OCI-LY3 (cell line): ENCODE measurements at regions not wholly inside any gene's neighbourhood (a gene's known extent, or its start where the extent isn't known, plus 50 kb on each side); places are given as distances from the start of the nearest gene placed in this dataset.

Experiments
- CTCF ChIP-seq: fragments of 200-600, 300-600 bp; sonication (generic); IDR thresholded peaks from 2 replicates; pipeline ENCODE4 v1.5.1; 2014; ENCODE audit warnings: antibody characterized with exemption, low read length, low read depth
- EZH2phosphoT487 ChIP-seq: fragments of 200-600 bp; shearing (Covaris generic); IDR thresholded peaks from 2 replicates; pipeline ENCODE4 v1.6.1; 2018; ENCODE audit warnings: antibody characterized with exemption, mixed run types, low read depth

- TF ChIP-seq CTCF (no peak), EZH2phosphoT487 (no peak)
Observed at GRCh38 chr13:80508031-80508430, 167.1 kb upstream of the SPRY2 start.
